IPS-NIHi11 (cell line): ENCODE measurements at regions not wholly inside any gene's neighbourhood (a gene's known extent, or its start where the extent isn't known, plus 50 kb on each side); places are given as distances from the start of the nearest gene placed in this dataset.
"Not testable (repeated sequence)": the region's sequence is repeated elsewhere in the genome, so short reads cannot be mapped to it uniquely, and the experiment has no call there.

Experiments used
- DNase-seq: peaks from one replicate; pipeline ENCODE4 v3.0.0; 2012; ENCODE audit warnings: mixed read lengths, low spot score

GRCh38 chr5:176018598-176018997, 50.5 kb upstream of the THOC3 start:
- not testable (repeated sequence) for DNase-seq

GRCh38 chr5:176020852-176021251, 52.7 kb upstream of the THOC3 start:
- DNase-seq, result not testable (repeated sequence)

- not testable (repeated sequence) for DNase-seq
These were observed 55.4 kb upstream of the THOC3 start for GRCh38 chr5:176023535-176023934.

- not testable (repeated sequence) for DNase-seq
These were observed 61.3 kb upstream of the THOC3 start for GRCh38 chr5:176029445-176029844.

- DNase-seq, result not testable (repeated sequence)
These were observed 62.4 kb upstream of the THOC3 start for GRCh38 chr5:176030361-176031117.

GRCh38 chr5:176031118-176031510, 63.0 kb upstream of the THOC3 start:
- not testable (repeated sequence) for DNase-seq

- DNase-seq, result not testable (repeated sequence)
These were observed 65.1 kb upstream of the THOC3 start for GRCh38 chr5:176033186-176033585.

GRCh38 chr5:176034407-176035200, 66.5 kb upstream of the THOC3 start:
- not testable (repeated sequence) for DNase-seq

- not testable (repeated sequence) for DNase-seq
These were observed 67.1 kb upstream of the THOC3 start for GRCh38 chr5:176035201-176035530.

GRCh38 chr5:176035816-176036308, 67.7 kb upstream of the THOC3 start:
- DNase-seq, result not testable (repeated sequence)

- not testable (repeated sequence) for DNase-seq
These were observed 68.3 kb upstream of the THOC3 start for GRCh38 chr5:176036391-176036790.

GRCh38 chr5:176037190-176037589, 69.1 kb upstream of the THOC3 start:
- not testable (repeated sequence) for DNase-seq

GRCh38 chr5:176040105-176040801, 72.1 kb upstream of the THOC3 start:
- DNase-seq, result not testable (repeated sequence)

- DNase-seq, result not testable (repeated sequence)
These were observed 73.3 kb upstream of the THOC3 start for GRCh38 chr5:176041248-176041994.

GRCh38 chr5:176042020-176042658, 74.0 kb upstream of the THOC3 start:
- DNase-seq, result not testable (repeated sequence)

- DNase-seq, result not testable (repeated sequence)
These were observed 75.2 kb upstream of the THOC3 start for GRCh38 chr5:176043252-176043829.

- DNase-seq, result not testable (repeated sequence)
These were observed 75.9 kb upstream of the THOC3 start for GRCh38 chr5:176043986-176044385.

- DNase-seq, result not testable (repeated sequence)
These were observed 76.3 kb upstream of the THOC3 start for GRCh38 chr5:176044431-176044830.

- DNase-seq, result not testable (repeated sequence)
These were observed 77.3 kb upstream of the THOC3 start for GRCh38 chr5:176045442-176045841.

- not testable (repeated sequence) for DNase-seq
These were observed 80.6 kb upstream of the THOC3 start for GRCh38 chr5:176048671-176049070.
